ENCODE measurements at regions not wholly inside any gene's neighbourhood (a gene's known extent, or its start where the extent isn't known, plus 50 kb on each side); places are given as distances from the start of the nearest gene placed in this dataset.

- TF ChIP-seq, protein P1, sequence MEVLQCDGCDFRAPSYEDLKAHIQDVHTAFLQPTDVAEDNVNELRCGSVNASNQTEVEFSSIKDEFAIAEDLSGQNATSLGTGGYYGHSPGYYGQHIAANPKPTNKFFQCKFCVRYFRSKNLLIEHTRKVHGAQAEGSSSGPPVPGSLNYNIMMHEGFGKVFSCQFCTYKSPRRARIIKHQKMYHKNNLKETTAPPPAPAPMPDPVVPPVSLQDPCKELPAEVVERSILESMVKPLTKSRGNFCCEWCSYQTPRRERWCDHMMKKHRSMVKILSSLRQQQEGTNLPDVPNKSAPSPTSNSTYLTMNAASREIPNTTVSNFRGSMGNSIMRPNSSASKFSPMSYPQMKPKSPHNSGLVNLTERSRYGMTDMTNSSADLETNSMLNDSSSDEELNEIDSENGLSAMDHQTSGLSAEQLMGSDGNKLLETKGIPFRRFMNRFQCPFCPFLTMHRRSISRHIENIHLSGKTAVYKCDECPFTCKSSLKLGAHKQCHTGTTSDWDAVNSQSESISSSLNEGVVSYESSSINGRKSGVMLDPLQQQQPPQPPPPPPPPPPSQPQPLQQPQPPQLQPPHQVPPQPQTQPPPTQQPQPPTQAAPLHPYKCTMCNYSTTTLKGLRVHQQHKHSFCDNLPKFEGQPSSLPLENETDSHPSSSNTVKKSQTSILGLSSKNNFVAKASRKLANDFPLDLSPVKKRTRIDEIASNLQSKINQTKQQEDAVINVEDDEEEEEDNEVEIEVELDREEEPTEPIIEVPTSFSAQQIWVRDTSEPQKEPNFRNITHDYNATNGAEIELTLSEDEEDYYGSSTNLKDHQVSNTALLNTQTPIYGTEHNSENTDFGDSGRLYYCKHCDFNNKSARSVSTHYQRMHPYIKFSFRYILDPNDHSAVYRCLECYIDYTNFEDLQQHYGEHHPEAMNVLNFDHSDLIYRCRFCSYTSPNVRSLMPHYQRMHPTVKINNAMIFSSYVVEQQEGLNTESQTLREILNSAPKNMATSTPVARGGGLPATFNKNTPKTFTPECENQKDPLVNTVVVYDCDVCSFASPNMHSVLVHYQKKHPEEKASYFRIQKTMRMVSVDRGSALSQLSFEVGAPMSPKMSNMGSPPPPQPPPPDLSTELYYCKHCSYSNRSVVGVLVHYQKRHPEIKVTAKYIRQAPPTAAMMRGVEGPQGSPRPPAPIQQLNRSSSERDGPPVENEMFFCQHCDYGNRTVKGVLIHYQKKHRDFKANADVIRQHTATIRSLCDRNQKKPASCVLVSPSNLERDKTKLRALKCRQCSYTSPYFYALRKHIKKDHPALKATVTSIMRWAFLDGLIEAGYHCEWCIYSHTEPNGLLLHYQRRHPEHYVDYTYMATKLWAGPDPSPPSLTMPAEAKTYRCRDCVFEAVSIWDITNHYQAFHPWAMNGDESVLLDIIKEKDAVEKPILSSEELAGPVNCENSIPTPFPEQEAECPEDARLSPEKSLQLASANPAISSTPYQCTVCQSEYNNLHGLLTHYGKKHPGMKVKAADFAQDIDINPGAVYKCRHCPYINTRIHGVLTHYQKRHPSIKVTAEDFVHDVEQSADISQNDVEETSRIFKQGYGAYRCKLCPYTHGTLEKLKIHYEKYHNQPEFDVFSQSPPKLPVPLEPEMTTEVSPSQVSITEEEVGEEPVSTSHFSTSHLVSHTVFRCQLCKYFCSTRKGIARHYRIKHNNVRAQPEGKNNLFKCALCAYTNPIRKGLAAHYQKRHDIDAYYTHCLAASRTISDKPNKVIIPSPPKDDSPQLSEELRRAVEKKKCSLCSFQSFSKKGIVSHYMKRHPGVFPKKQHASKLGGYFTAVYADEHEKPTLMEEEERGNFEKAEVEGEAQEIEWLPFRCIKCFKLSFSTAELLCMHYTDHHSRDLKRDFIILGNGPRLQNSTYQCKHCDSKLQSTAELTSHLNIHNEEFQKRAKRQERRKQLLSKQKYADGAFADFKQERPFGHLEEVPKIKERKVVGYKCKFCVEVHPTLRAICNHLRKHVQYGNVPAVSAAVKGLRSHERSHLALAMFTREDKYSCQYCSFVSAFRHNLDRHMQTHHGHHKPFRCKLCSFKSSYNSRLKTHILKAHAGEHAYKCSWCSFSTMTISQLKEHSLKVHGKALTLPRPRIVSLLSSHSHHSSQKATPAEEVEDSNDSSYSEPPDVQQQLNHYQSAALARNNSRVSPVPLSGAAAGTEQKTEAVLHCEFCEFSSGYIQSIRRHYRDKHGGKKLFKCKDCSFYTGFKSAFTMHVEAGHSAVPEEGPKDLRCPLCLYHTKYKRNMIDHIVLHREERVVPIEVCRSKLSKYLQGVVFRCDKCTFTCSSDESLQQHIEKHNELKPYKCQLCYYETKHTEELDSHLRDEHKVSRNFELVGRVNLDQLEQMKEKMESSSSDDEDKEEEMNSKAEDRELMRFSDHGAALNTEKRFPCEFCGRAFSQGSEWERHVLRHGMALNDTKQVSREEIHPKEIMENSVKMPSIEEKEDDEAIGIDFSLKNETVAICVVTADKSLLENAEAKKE (CRISPR knock-in tag; IDR thresholded peaks at IDR 0.05): no peak
- TF ChIP-seq CREB1 (CRISPR knock-in tag; IDR thresholded peaks at IDR 0.05; ENCODE audit: low read depth) (no peak), NANOG (IDR thresholded peaks at IDR 0.05; ENCODE audit: borderline replicate concordance) (no peak), JUNB (IDR thresholded peaks at IDR 0.05; ENCODE audit: unreplicated experiment) (no peak), CTCF (conservative IDR thresholded peaks at IDR 0.05; ENCODE audit: low read depth in 2 of 2) (no peak)
- TF ChIP-seq, protein P2, sequence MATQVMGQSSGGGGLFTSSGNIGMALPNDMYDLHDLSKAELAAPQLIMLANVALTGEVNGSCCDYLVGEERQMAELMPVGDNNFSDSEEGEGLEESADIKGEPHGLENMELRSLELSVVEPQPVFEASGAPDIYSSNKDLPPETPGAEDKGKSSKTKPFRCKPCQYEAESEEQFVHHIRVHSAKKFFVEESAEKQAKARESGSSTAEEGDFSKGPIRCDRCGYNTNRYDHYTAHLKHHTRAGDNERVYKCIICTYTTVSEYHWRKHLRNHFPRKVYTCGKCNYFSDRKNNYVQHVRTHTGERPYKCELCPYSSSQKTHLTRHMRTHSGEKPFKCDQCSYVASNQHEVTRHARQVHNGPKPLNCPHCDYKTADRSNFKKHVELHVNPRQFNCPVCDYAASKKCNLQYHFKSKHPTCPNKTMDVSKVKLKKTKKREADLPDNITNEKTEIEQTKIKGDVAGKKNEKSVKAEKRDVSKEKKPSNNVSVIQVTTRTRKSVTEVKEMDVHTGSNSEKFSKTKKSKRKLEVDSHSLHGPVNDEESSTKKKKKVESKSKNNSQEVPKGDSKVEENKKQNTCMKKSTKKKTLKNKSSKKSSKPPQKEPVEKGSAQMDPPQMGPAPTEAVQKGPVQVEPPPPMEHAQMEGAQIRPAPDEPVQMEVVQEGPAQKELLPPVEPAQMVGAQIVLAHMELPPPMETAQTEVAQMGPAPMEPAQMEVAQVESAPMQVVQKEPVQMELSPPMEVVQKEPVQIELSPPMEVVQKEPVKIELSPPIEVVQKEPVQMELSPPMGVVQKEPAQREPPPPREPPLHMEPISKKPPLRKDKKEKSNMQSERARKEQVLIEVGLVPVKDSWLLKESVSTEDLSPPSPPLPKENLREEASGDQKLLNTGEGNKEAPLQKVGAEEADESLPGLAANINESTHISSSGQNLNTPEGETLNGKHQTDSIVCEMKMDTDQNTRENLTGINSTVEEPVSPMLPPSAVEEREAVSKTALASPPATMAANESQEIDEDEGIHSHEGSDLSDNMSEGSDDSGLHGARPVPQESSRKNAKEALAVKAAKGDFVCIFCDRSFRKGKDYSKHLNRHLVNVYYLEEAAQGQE (IDR thresholded peaks at IDR 0.05; ENCODE audit: unreplicated experiment): no peak
Observed at GRCh38 chr4:13908455-13908854, 280.9 kb upstream of the BOD1L1 start (continued).

Data from GM23338 (cell line).